Right lobe of liver (tissue), 4 donors: ENCODE measurements at regions not wholly inside any gene's neighbourhood (a gene's known extent, or its start where the extent isn't known, plus 50 kb on each side); places are given as distances from the start of the nearest gene placed in this dataset.

Experiments
- POLR2A ChIP-seq: fragments of 450-650 bp; IDR thresholded peaks from one replicate; pipeline ENCODE4 v1.6.1; 2017; ENCODE audit warnings: antibody characterized with exemption, mild to moderate bottlenecking
- TF ChIP-seq, protein P1 (sequence below), 4 donors: fragments of 200-600 bp in 3 of 4; fragments of 450-650 bp in 1 of 4; IDR thresholded peaks; one replicate each; pipeline versions ENCODE4 v1.5.1 to v1.8.0; 2016 to 2022; ENCODE audit warnings: antibody characterized with exemption in 4 of 4, mild to moderate bottlenecking in 2 of 4
- donor health status: DM: no; HTN: no; CAD: no.
- donor health status: DM: no; HTN: no; CAD: no.
- donor health status: DM: no; HTN: yes; CAD: no.

DNA sequence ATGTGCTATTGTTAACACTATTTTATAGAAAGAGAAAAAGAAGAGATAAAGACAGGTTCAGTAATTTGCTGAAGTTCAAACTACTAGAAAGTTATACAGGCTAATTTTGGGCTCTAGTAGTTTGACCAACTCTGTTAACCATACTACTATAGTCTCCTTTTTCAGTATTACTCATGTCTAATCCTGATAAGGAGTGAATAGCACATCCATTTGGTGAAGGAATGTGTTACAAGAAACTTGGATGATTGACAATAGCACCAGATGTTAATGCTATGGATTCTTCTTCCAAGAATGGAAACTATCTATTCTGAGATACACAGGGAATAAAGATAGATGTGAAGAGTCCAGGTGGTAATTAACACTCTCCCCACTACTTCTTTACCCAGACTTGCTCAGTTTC, 677.3 kb downstream of the PRELID2 start:
- TF ChIP-seq, protein P1, sequence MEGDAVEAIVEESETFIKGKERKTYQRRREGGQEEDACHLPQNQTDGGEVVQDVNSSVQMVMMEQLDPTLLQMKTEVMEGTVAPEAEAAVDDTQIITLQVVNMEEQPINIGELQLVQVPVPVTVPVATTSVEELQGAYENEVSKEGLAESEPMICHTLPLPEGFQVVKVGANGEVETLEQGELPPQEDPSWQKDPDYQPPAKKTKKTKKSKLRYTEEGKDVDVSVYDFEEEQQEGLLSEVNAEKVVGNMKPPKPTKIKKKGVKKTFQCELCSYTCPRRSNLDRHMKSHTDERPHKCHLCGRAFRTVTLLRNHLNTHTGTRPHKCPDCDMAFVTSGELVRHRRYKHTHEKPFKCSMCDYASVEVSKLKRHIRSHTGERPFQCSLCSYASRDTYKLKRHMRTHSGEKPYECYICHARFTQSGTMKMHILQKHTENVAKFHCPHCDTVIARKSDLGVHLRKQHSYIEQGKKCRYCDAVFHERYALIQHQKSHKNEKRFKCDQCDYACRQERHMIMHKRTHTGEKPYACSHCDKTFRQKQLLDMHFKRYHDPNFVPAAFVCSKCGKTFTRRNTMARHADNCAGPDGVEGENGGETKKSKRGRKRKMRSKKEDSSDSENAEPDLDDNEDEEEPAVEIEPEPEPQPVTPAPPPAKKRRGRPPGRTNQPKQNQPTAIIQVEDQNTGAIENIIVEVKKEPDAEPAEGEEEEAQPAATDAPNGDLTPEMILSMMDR (IDR thresholded peaks at IDR 0.05), result no peak
- TF ChIP-seq POLR2A, result no peak
